ENCODE measurements at regions not wholly inside any gene's neighbourhood (a gene's known extent, or its start where the extent isn't known, plus 50 kb on each side); places are given as distances from the start of the nearest gene placed in this dataset.

GRCh38 chr15:47338771-47339170 lies 378.5 kb upstream of the SEMA6D start:
- Histone ChIP-seq H3K27ac (no peak overlapping the region), H3K4me3 (no peak overlapping the region)
- no peak for DNase-seq (ENCODE audit: low spot score)
- TF ChIP-seq CTCF (IDR thresholded peaks at IDR 0.05): no peak

GRCh38 chr15:47339800-47340570 lies 377.3 kb upstream of the SEMA6D start:
- no peak for TF ChIP-seq CTCF (IDR thresholded peaks at IDR 0.05)
- DNase-seq (ENCODE audit: low spot score): no peak
- H3K4me3 ChIP-seq: no peak overlapping the region
- H3K27ac ChIP-seq: no peak overlapping the region

- Histone ChIP-seq H3K27ac (no peak overlapping the region), H3K4me3 (no peak overlapping the region)
- no peak for TF ChIP-seq CTCF (IDR thresholded peaks at IDR 0.05)
- no peak for DNase-seq (ENCODE audit: low spot score)
These were observed 376.8 kb upstream of the SEMA6D start for GRCh38 chr15:47340571-47340920.

GRCh38 chr15:47349179-47349578 lies 368.1 kb upstream of the SEMA6D start:
- no peak for DNase-seq (ENCODE audit: low spot score)
- H3K4me3 ChIP-seq: no peak overlapping the region
- TF ChIP-seq CTCF (IDR thresholded peaks at IDR 0.05): no peak
- H3K27ac ChIP-seq: no peak overlapping the region

- Histone ChIP-seq H3K27ac (no peak overlapping the region), H3K4me3 (no peak overlapping the region)
- no peak for TF ChIP-seq CTCF (IDR thresholded peaks at IDR 0.05)
- no peak for DNase-seq (ENCODE audit: low spot score)
These were observed 365.8 kb upstream of the SEMA6D start for GRCh38 chr15:47351501-47351900.

- H3K27ac ChIP-seq: no peak overlapping the region
- DNase-seq (ENCODE audit: low spot score): no peak
- H3K4me3 ChIP-seq: no peak overlapping the region
- TF ChIP-seq CTCF (IDR thresholded peaks at IDR 0.05): no peak
These were observed 365.1 kb upstream of the SEMA6D start for GRCh38 chr15:47352217-47352616.

GRCh38 chr15:47355759-47356158 lies 361.5 kb upstream of the SEMA6D start:
- TF ChIP-seq CTCF (IDR thresholded peaks at IDR 0.05): no peak
- H3K27ac ChIP-seq: no peak overlapping the region

More at GRCh38 chr15:47355759-47356158, 361.5 kb upstream of the SEMA6D start:
- no peak for DNase-seq (ENCODE audit: low spot score)
- H3K4me3 ChIP-seq: no peak overlapping the region

Data from coronary artery (tissue), 2 donors.